ENCODE measurements at regions not wholly inside any gene's neighbourhood (a gene's known extent, or its start where the extent isn't known, plus 50 kb on each side); places are given as distances from the start of the nearest gene placed in this dataset.

DNA sequence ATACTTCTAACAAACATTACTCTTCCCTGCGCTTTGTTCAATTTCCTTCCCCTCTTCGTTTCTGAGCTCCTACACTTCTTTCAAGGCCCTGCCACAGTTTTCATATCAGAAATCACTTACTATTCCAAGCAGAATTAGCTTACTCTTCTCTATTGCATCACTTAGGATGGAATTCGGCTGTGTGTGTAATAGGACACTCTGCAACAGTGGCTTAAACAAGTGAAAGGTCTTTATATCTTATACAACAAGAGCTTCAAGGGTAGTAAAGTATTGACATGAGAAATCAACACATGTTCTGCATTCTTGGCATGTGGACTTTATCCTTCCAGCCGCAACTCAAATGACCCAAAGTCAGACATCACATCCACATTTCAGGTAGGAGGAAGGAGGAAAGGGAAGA is 279.6 kb downstream of the PCDH20 start:
- no peak for FAIRE-seq
- Histone ChIP-seq H3K4me1 (no peaks in the 10 kb centered on the region), H3K4me3 (no peak overlapping the region), H3K36me3 (no peaks in the 10 kb centered on the region), H3K27ac (no peak overlapping the region), H3K27me3 (no peaks in the 10 kb centered on the region), H3K9me3 (no peaks in the 10 kb centered on the region)
- DNase-seq, result no peak
- peak; percentile 35 to 59 (median 46) for ATAC-seq
- intact Hi-C loops (cut with DNase I), result no loop called here
- WGBS, 2 donors, result 34 to 35% methylated on average over 4 of the region's 4 CpGs
- TF ChIP-seq, protein P1, sequence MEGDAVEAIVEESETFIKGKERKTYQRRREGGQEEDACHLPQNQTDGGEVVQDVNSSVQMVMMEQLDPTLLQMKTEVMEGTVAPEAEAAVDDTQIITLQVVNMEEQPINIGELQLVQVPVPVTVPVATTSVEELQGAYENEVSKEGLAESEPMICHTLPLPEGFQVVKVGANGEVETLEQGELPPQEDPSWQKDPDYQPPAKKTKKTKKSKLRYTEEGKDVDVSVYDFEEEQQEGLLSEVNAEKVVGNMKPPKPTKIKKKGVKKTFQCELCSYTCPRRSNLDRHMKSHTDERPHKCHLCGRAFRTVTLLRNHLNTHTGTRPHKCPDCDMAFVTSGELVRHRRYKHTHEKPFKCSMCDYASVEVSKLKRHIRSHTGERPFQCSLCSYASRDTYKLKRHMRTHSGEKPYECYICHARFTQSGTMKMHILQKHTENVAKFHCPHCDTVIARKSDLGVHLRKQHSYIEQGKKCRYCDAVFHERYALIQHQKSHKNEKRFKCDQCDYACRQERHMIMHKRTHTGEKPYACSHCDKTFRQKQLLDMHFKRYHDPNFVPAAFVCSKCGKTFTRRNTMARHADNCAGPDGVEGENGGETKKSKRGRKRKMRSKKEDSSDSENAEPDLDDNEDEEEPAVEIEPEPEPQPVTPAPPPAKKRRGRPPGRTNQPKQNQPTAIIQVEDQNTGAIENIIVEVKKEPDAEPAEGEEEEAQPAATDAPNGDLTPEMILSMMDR (IDR thresholded peaks at IDR 0.05), result no peak

DNA sequence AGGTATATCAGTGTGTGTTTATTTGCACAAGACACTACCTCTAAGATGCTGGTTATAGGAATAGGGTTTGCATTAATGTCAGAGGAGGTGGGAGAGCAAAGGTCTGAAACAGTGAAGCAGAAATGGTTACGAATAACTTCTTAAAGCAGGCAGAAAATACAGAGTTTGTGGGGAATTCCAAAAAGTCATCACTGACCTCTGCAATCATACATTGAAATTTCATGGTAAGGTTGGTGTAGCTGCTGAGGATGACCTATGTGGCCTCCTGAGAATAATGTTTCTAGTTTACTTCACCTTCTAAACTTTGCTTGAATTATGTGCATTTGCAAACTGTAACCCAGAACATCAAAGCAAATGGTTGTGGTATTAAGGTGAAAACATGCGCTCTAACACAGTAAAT is 280.1 kb downstream of the PCDH20 start:
- Histone ChIP-seq H3K27me3 (no peaks in the 10 kb centered on the region), H3K9me3 (no peaks in the 10 kb centered on the region), H3K4me3 (no peak overlapping the region), H3K27ac (no peak overlapping the region), H3K36me3 (no peaks in the 10 kb centered on the region), H3K4me1 (no peaks in the 10 kb centered on the region)
- FAIRE-seq (no peak), DNase-seq (no peak), ATAC-seq (no peak)
- TF ChIP-seq, protein P1 (IDR thresholded peaks at IDR 0.05), result no peak
- intact Hi-C loops (cut with DNase I), result no loop called here
- WGBS, 2 donors, result 86 to 92% methylated on average over 2 of the region's 2 CpGs

DNA sequence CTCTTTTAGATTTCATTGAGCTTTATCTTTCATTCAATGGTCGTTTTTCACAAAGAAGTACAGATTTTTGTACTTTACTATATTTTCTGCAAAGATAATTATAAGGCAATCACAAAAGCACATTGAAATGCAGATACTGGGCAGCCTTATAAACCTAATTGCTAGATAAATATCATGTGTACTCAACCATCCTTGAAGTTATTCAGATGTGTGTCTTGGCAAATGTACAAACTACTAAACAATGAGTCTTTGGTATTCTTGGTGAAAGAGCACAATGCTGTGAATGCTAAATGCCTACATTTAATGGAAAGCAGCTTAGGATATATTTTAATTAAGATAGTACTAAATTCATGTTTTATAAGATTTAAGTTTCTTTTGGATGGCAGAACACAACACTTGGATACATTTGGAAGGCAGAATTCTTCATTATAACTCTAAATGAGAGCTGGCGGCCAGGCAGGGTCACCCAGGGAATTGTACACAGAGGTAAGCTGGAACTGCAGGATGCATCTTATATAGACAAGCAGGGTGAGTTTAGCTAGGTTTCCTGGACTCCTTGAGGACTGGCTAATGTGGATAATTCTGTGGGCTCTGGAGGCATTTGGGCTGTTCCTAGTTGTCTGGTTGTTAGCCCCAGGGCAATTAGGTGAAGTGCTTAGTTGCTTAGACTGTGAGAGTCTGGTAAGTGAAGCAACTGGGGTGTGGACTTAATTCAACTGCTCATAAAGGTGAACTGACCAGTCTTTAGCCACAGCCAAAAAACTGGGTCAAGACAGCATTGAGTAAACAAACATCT is 286.6 kb downstream of the PCDH20 start:
- Histone ChIP-seq H3K4me1 (no peaks in the 10 kb centered on the region), H3K27me3 (no peaks in the 10 kb centered on the region), H3K4me3 (no peak overlapping the region), H3K36me3 (no peaks in the 10 kb centered on the region), H3K27ac (no peak overlapping the region), H3K9me3 (no peaks in the 10 kb centered on the region)
- ATAC-seq (no peak), DNase-seq (no peak), FAIRE-seq (no peak)
- 40 to 53% methylated on average over 2 of the region's 2 CpGs for WGBS, 2 donors
- TF ChIP-seq, protein P1 (IDR thresholded peaks at IDR 0.05), result no peak
- intact Hi-C loops (cut with DNase I), result no loop called here

DNA sequence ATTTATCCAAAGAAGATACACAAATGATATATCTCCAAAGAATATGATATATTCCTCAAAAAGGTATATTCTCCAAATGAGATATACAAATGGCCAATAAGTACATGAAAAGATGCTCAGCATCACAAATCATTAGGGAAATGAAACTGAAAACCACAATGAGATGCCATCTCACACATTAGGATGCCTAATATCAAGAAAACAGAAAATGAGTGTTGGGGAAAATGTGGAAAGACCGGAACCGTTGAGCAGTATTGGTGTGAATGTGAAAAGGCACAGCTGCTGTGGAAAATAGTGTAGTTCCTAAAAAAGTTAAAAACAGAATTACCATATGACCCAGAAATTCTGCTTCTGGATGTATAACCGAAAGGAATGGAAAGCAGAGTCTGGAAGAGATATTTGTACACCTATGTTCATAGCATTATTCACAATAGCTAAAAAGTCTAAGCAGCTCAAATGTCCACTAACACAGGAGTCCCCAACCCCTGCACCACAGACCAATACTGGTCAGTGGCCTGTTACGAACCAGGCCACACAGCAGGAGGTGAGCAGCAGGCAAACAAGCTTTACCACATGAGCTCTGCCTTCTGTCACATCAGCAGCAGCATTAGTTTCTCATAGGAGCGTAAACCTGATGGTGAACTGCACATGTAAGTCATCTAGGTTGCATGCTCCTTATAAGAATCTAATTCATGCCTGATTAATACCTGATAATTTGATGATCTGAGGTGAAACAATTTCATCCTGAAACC is 291.9 kb downstream of the PCDH20 start:
- no peak for FAIRE-seq
- no peak for ATAC-seq
- intact Hi-C loops (cut with DNase I), result no loop called here
- whole genome bisulfite sequencing, 2 donors, result 67 to 74% methylated on average over 5 of the region's 5 CpGs
- no peaks in the 10 kb centered on the region for H3K36me3 ChIP-seq
- TF ChIP-seq, protein P1 (IDR thresholded peaks at IDR 0.05), result no peak
- no peaks in the 10 kb centered on the region for H3K4me1 ChIP-seq
- H3K9me3 ChIP-seq, result no peaks in the 10 kb centered on the region
- no peak overlapping the region for H3K27ac ChIP-seq
- no peaks in the 10 kb centered on the region for H3K27me3 ChIP-seq
- no peak overlapping the region for H3K4me3 ChIP-seq
- no peak for DNase-seq
